ENCODE measurements at regions not wholly inside any gene's neighbourhood (a gene's known extent, or its start where the extent isn't known, plus 50 kb on each side); places are given as distances from the start of the nearest gene placed in this dataset.

- TF ChIP-seq, protein P1, sequence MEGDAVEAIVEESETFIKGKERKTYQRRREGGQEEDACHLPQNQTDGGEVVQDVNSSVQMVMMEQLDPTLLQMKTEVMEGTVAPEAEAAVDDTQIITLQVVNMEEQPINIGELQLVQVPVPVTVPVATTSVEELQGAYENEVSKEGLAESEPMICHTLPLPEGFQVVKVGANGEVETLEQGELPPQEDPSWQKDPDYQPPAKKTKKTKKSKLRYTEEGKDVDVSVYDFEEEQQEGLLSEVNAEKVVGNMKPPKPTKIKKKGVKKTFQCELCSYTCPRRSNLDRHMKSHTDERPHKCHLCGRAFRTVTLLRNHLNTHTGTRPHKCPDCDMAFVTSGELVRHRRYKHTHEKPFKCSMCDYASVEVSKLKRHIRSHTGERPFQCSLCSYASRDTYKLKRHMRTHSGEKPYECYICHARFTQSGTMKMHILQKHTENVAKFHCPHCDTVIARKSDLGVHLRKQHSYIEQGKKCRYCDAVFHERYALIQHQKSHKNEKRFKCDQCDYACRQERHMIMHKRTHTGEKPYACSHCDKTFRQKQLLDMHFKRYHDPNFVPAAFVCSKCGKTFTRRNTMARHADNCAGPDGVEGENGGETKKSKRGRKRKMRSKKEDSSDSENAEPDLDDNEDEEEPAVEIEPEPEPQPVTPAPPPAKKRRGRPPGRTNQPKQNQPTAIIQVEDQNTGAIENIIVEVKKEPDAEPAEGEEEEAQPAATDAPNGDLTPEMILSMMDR (conservative IDR thresholded peaks at IDR 0.05; ENCODE audit: low read length) = no peak
- TF ChIP-seq EZH2phosphoT487 (IDR thresholded peaks at IDR 0.05; ENCODE audit: borderline replicate concordance) = no peak
These were observed 112.3 kb upstream of the SMIM30 start for GRCh38 chr7:113230691-113231090.
